Loucy (cell line): ENCODE measurements at regions not wholly inside any gene's neighbourhood (a gene's known extent, or its start where the extent isn't known, plus 50 kb on each side); places are given as distances from the start of the nearest gene placed in this dataset.

Experiments used
- EZH2phosphoT487 ChIP-seq: fragments of 200-600 bp; IDR thresholded peaks from 2 replicates; pipeline ENCODE4 v1.6.1; 2018; ENCODE audit warnings: antibody characterized with exemption, mild to moderate bottlenecking, moderate library complexity, borderline replicate concordance
- TF ChIP-seq, protein P1 (sequence below): fragments of 200-600 bp; sonication (generic); conservative IDR thresholded peaks from 2 replicates; pipeline ENCODE4 v1.5.1; 2014; ENCODE audit warnings: mild to moderate bottlenecking, antibody characterized with exemption, low read length

DNA sequence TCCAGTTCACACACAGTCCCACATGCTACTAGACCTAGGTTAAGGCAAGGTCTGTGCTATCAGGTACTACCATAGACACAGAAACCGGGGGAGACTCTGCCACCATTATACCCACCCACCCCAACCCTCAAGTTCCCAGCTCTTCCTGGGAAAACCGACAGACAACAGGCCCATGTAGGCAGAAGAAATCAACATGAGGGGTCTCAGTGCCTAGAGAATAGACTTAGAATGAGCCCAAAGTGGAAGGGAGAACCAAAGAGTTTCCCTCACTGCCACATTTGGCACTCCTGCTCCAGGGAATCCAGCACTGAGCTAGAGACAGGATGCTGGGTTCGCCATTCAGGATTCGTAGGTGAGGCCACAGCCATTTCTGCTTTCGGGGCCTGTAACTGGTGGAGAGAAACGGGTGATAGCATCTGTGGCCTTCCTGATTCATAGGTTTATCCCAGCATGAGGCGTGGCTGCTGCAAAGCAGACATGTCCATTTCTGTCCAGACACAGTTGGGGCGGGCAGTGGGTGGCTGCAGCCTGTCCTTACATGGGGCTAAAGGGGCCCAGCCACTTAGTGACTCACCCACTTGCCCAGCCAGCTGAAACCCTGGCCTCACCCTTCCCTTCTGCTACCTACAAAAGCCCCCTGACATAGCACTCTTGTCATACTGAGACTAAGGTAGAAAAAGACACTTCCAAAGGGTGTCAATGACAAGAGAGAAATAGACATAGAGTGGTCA lies 69.4 kb downstream of the IRF2BPL start:
- no peak for TF ChIP-seq EZH2phosphoT487
- TF ChIP-seq, protein P1, sequence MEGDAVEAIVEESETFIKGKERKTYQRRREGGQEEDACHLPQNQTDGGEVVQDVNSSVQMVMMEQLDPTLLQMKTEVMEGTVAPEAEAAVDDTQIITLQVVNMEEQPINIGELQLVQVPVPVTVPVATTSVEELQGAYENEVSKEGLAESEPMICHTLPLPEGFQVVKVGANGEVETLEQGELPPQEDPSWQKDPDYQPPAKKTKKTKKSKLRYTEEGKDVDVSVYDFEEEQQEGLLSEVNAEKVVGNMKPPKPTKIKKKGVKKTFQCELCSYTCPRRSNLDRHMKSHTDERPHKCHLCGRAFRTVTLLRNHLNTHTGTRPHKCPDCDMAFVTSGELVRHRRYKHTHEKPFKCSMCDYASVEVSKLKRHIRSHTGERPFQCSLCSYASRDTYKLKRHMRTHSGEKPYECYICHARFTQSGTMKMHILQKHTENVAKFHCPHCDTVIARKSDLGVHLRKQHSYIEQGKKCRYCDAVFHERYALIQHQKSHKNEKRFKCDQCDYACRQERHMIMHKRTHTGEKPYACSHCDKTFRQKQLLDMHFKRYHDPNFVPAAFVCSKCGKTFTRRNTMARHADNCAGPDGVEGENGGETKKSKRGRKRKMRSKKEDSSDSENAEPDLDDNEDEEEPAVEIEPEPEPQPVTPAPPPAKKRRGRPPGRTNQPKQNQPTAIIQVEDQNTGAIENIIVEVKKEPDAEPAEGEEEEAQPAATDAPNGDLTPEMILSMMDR = no peak
